Memory B cell (primary cell): ENCODE measurements at regions not wholly inside any gene's neighbourhood (a gene's known extent, or its start where the extent isn't known, plus 50 kb on each side); places are given as distances from the start of the nearest gene placed in this dataset.

Experiments
- ATAC-seq: fragments of 150-1000 bp; cut with Tn5 transposase; 2 replicates; pipeline ENCODE4 v1.10.0; 2021; ENCODE audit warnings: low read depth, mild to moderate bottlenecking, moderate library complexity
- DNase-seq, 2 donors: peaks; one replicate each; pipeline ENCODE4 v3.0.0; 2022; ENCODE audit warnings: low spot score in 2 of 2
- H3K27ac Mint-ChIP-seq: one replicate; pipeline ENCODE4 v1.8.0; 2022; ENCODE audit warnings: mild to moderate bottlenecking, moderate library complexity, mixed read lengths
- H3K27me3 Mint-ChIP-seq: one replicate; pipeline ENCODE4 v1.8.0; 2022; ENCODE audit warnings: mixed read lengths
- H3K36me3 Mint-ChIP-seq: one replicate; pipeline ENCODE4 v1.8.0; 2022; ENCODE audit warnings: mild to moderate bottlenecking, mixed read lengths
- H3K4me1 Mint-ChIP-seq: one replicate; pipeline ENCODE4 v1.8.0; 2022; ENCODE audit warnings: mixed read lengths
- H3K4me3 Mint-ChIP-seq: one replicate; pipeline ENCODE4 v1.8.0; 2022; ENCODE audit warnings: mild to moderate bottlenecking, moderate library complexity, mixed read lengths
- H3K9me3 Mint-ChIP-seq: one replicate; pipeline ENCODE4 v1.8.0; 2022; ENCODE audit warnings: mixed read lengths

- Mint-ChIP-seq H3K27me3 (peaks cover 8% of the 10 kb centered on the region), H3K27ac (no peak overlapping the region), H3K4me3 (no peak overlapping the region), H3K4me1 (no peaks in the 10 kb centered on the region), H3K9me3 (no peaks in the 10 kb centered on the region), H3K36me3 (no peaks in the 10 kb centered on the region)
- DNase-seq (no peak), ATAC-seq (no peak)
These were observed 185.1 kb downstream of the FOXD2 start for GRCh38 chr1:47622776-47623556.

GRCh38 chr1:47623557-47623940, 185.7 kb downstream of the FOXD2 start:
- ATAC-seq = no peak
- Mint-ChIP-seq H3K4me1 (no peaks in the 10 kb centered on the region), H3K27me3 (peaks cover 8% of the 10 kb centered on the region), H3K9me3 (no peaks in the 10 kb centered on the region), H3K27ac (no peak overlapping the region), H3K36me3 (no peaks in the 10 kb centered on the region), H3K4me3 (no peak overlapping the region)
- no peak for DNase-seq

- Mint-ChIP-seq H3K27me3 (peaks cover 8% of the 10 kb centered on the region), H3K4me1 (no peaks in the 10 kb centered on the region), H3K36me3 (no peaks in the 10 kb centered on the region), H3K9me3 (no peaks in the 10 kb centered on the region), H3K4me3 (no peak overlapping the region), H3K27ac (no peak overlapping the region)
- no peak for ATAC-seq
- DNase-seq = no peak
These were observed 186.7 kb downstream of the FOXD2 start for GRCh38 chr1:47624531-47624930.

- no peak overlapping the region for H3K27ac Mint-ChIP-seq
- peaks cover 11% of the 10 kb centered on the region for H3K27me3 Mint-ChIP-seq
- H3K36me3 Mint-ChIP-seq = no peaks in the 10 kb centered on the region
- H3K4me1 Mint-ChIP-seq = no peaks in the 10 kb centered on the region
- no peak for DNase-seq
- H3K9me3 Mint-ChIP-seq = no peaks in the 10 kb centered on the region
- ATAC-seq = no peak
- no peak overlapping the region for H3K4me3 Mint-ChIP-seq
These were observed 189.2 kb downstream of the FOXD2 start for GRCh38 chr1:47627016-47627415.

GRCh38 chr1:47627471-47628370, 189.9 kb downstream of the FOXD2 start:
- DNase-seq (no peak), ATAC-seq (no peak)
- Mint-ChIP-seq H3K4me3 (no peak overlapping the region), H3K9me3 (no peaks in the 10 kb centered on the region), H3K27me3 (peaks cover 12% of the 10 kb centered on the region), H3K27ac (no peak overlapping the region), H3K36me3 (no peaks in the 10 kb centered on the region), H3K4me1 (no peaks in the 10 kb centered on the region)

- Mint-ChIP-seq H3K4me3 (no peak overlapping the region), H3K9me3 (no peaks in the 10 kb centered on the region), H3K27ac (no peak overlapping the region), H3K27me3 (peaks cover 16% of the 10 kb centered on the region), H3K4me1 (no peaks in the 10 kb centered on the region), H3K36me3 (no peaks in the 10 kb centered on the region)
- ATAC-seq (no peak), DNase-seq (no peak)
These were observed 191.4 kb downstream of the FOXD2 start for GRCh38 chr1:47629201-47629600.

GRCh38 chr1:47630346-47630745, 192.5 kb downstream of the FOXD2 start:
- Mint-ChIP-seq H3K4me3 (no peak overlapping the region), H3K27me3 (peaks cover 16% of the 10 kb centered on the region)

GRCh38 chr1:47631411-47631995, 193.7 kb downstream of the FOXD2 start:
- no peak overlapping the region for H3K27ac Mint-ChIP-seq
- no peaks in the 10 kb centered on the region for H3K9me3 Mint-ChIP-seq
- no peak overlapping the region for H3K4me3 Mint-ChIP-seq
- H3K27me3 Mint-ChIP-seq = peaks cover 18% of the 10 kb centered on the region
- DNase-seq = no peak
- no peaks in the 10 kb centered on the region for H3K36me3 Mint-ChIP-seq
- no peak for ATAC-seq
- no peaks in the 10 kb centered on the region for H3K4me1 Mint-ChIP-seq

More at GRCh38 chr1:47630346-47630745, 192.5 kb downstream of the FOXD2 start:
- no peak for ATAC-seq
- H3K36me3 Mint-ChIP-seq = no peaks in the 10 kb centered on the region
- no peaks in the 10 kb centered on the region for H3K9me3 Mint-ChIP-seq
- no peak for DNase-seq
- no peak overlapping the region for H3K27ac Mint-ChIP-seq
- H3K4me1 Mint-ChIP-seq = no peaks in the 10 kb centered on the region

- H3K27me3 Mint-ChIP-seq = peaks cover 15% of the 10 kb centered on the region
- DNase-seq = no peak
- H3K27ac Mint-ChIP-seq = no peak overlapping the region
- no peak overlapping the region for H3K4me3 Mint-ChIP-seq
- H3K36me3 Mint-ChIP-seq = no peaks in the 10 kb centered on the region
- no peaks in the 10 kb centered on the region for H3K4me1 Mint-ChIP-seq
- H3K9me3 Mint-ChIP-seq = no peaks in the 10 kb centered on the region
- ATAC-seq = no peak
These were observed 197.3 kb downstream of the FOXD2 start for GRCh38 chr1:47635111-47635510.

- peaks cover 14% of the 10 kb centered on the region for H3K27me3 Mint-ChIP-seq
- no peak for DNase-seq
- no peak overlapping the region for H3K4me3 Mint-ChIP-seq
- no peaks in the 10 kb centered on the region for H3K9me3 Mint-ChIP-seq
- H3K4me1 Mint-ChIP-seq = no peaks in the 10 kb centered on the region
- no peaks in the 10 kb centered on the region for H3K36me3 Mint-ChIP-seq
- H3K27ac Mint-ChIP-seq = no peak overlapping the region
- no peak for ATAC-seq
These were observed 197.8 kb downstream of the FOXD2 start for GRCh38 chr1:47635597-47635996.

- Mint-ChIP-seq H3K4me3 (no peak overlapping the region), H3K27ac (no peak overlapping the region), H3K9me3 (no peaks in the 10 kb centered on the region), H3K27me3 (peaks cover 18% of the 10 kb centered on the region), H3K4me1 (no peaks in the 10 kb centered on the region), H3K36me3 (no peaks in the 10 kb centered on the region)
- ATAC-seq (no peak), DNase-seq (no peak)
These were observed 199.4 kb downstream of the FOXD2 start for GRCh38 chr1:47637111-47637685.

GRCh38 chr1:47638240-47638639, 200.4 kb downstream of the FOXD2 start:
- H3K4me1 Mint-ChIP-seq = no peaks in the 10 kb centered on the region
- H3K4me3 Mint-ChIP-seq = no peak overlapping the region
- no peaks in the 10 kb centered on the region for H3K36me3 Mint-ChIP-seq
- no peak overlapping the region for H3K27ac Mint-ChIP-seq
- H3K9me3 Mint-ChIP-seq = no peaks in the 10 kb centered on the region
- DNase-seq (no peak), ATAC-seq (no peak)
- H3K27me3 Mint-ChIP-seq = peaks cover 22% of the 10 kb centered on the region

GRCh38 chr1:47638713-47639112, 200.9 kb downstream of the FOXD2 start:
- no peak overlapping the region for H3K4me3 Mint-ChIP-seq
- peaks cover 20% of the 10 kb centered on the region for H3K27me3 Mint-ChIP-seq
- no peaks in the 10 kb centered on the region for H3K36me3 Mint-ChIP-seq
- no peak overlapping the region for H3K27ac Mint-ChIP-seq
- DNase-seq = no peak
- no peaks in the 10 kb centered on the region for H3K4me1 Mint-ChIP-seq
- no peak for ATAC-seq
- H3K9me3 Mint-ChIP-seq = no peaks in the 10 kb centered on the region
